RWPE2 (cell line): ENCODE measurements at regions not wholly inside any gene's neighbourhood (a gene's known extent, or its start where the extent isn't known, plus 50 kb on each side); places are given as distances from the start of the nearest gene placed in this dataset.
A peak's percentile ranks its signal among the peaks of the same experiment; 100 is the strongest.

ENCODE experiments used
- ATAC-seq: fragments of 200-7000 bp; cut with Tn5 transposase; 3 replicates; pipeline ENCODE4 v1.9.1; 2021; ENCODE audit warnings: low read depth
- DNase-seq: peaks from one replicate; pipeline ENCODE4 v3.0.0-alpha.2; 2020; ENCODE audit warnings: low spot score
- H3K27ac ChIP-seq: fragments of 450-650 bp; 2 replicates; pipeline ENCODE4 v1.5.1; 2017; ENCODE audit warnings: mild to moderate bottlenecking; ENCODE audit not compliant: poor library complexity, severe bottlenecking
- H3K27me3 ChIP-seq: fragments of 250-450 bp; sonication (Bioruptor Pico); 2 replicates; pipeline ENCODE4 v1.5.1; 2021; ENCODE audit warnings: mild to moderate bottlenecking, moderate library complexity; ENCODE audit not compliant: insufficient read depth, poor library complexity, severe bottlenecking
- H3K36me3 ChIP-seq: fragments of 250-450 bp; sonication (Bioruptor Pico); 2 replicates; pipeline ENCODE4 v1.5.1; 2020; ENCODE audit warnings: low read depth, mild to moderate bottlenecking, moderate library complexity
- H3K4me1 ChIP-seq: fragments of 250-450 bp; sonication (Bioruptor Pico); 2 replicates; pipeline ENCODE4 v1.5.1; 2021; ENCODE audit warnings: mild to moderate bottlenecking, moderate library complexity; ENCODE audit not compliant: insufficient read depth, poor library complexity, severe bottlenecking
- H3K4me3 ChIP-seq: fragments of 250-450 bp; sonication (Bioruptor Pico); 2 replicates; pipeline ENCODE4 v1.5.1; 2021; ENCODE audit warnings: mild to moderate bottlenecking, moderate library complexity; ENCODE audit not compliant: severe bottlenecking
- H3K9me3 ChIP-seq: fragments of 250-450 bp; sonication (Bioruptor Pico); 2 replicates; pipeline ENCODE4 v1.5.1; 2021; ENCODE audit warnings: mild to moderate bottlenecking, moderate library complexity; ENCODE audit not compliant: severe bottlenecking
- CTCF ChIP-seq: fragments of 450-650 bp; IDR thresholded peaks from one replicate; pipeline ENCODE4 v1.5.1; 2017; ENCODE audit warnings: mild to moderate bottlenecking, moderate library complexity; ENCODE audit not compliant: poor library complexity, severe bottlenecking

- H3K9me3 ChIP-seq, result no peaks in the 10 kb centered on the region
- H3K4me1 ChIP-seq, result no peaks in the 10 kb centered on the region
- no peak overlapping the region for H3K4me3 ChIP-seq
- TF ChIP-seq CTCF, result no peak
- DNase-seq, result no peak
- H3K27me3 ChIP-seq, result no peaks in the 10 kb centered on the region
- H3K36me3 ChIP-seq, result no peaks in the 10 kb centered on the region
- no peak for ATAC-seq
- H3K27ac ChIP-seq, result no peak overlapping the region
These were observed 85.8 kb upstream of the TSPAN11 start for GRCh38 chr12:30840715-30841114.

GRCh38 chr12:30839643-30840220 lies 85.0 kb upstream of the CAPRIN2 start:
- no peaks in the 10 kb centered on the region for H3K9me3 ChIP-seq
- no peaks in the 10 kb centered on the region for H3K4me1 ChIP-seq
- ATAC-seq (no peak), DNase-seq (no peak)
- no peaks in the 10 kb centered on the region for H3K27me3 ChIP-seq
- no peak overlapping the region for H3K4me3 ChIP-seq
- TF ChIP-seq CTCF, result no peak
- no peaks in the 10 kb centered on the region for H3K36me3 ChIP-seq
- no peak overlapping the region for H3K27ac ChIP-seq

GRCh38 chr12:30837595-30837994 lies 82.8 kb upstream of the CAPRIN2 start:
- TF ChIP-seq CTCF, result no peak
- Histone ChIP-seq H3K36me3 (no peaks in the 10 kb centered on the region), H3K4me1 (no peaks in the 10 kb centered on the region), H3K4me3 (no peak overlapping the region), H3K27me3 (no peaks in the 10 kb centered on the region), H3K27ac (no peak overlapping the region), H3K9me3 (no peaks in the 10 kb centered on the region)
- DNase-seq (no peak), ATAC-seq (no peak)

- DNase-seq, result no peak
- 0 out of 3 replicates have a peak, but pooled peaks have one; percentile 48 for ATAC-seq
- TF ChIP-seq CTCF, result no peak
These were observed 82.1 kb upstream of the CAPRIN2 start for GRCh38 chr12:30836656-30837445.

GRCh38 chr12:30835216-30835615 lies 80.5 kb upstream of the CAPRIN2 start:
- ATAC-seq (no peak), DNase-seq (no peak)

More at GRCh38 chr12:30836656-30837445, 82.1 kb upstream of the CAPRIN2 start:
- no peak overlapping the region for H3K4me3 ChIP-seq
- no peaks in the 10 kb centered on the region for H3K36me3 ChIP-seq
- H3K4me1 ChIP-seq, result no peaks in the 10 kb centered on the region
- H3K27ac ChIP-seq, result no peak overlapping the region
- H3K9me3 ChIP-seq, result no peaks in the 10 kb centered on the region
- H3K27me3 ChIP-seq, result no peaks in the 10 kb centered on the region

More at GRCh38 chr12:30835216-30835615, 80.5 kb upstream of the CAPRIN2 start:
- no peaks in the 10 kb centered on the region for H3K36me3 ChIP-seq
- H3K27ac ChIP-seq, result no peak overlapping the region
- TF ChIP-seq CTCF, result no peak
- H3K4me1 ChIP-seq, result no peaks in the 10 kb centered on the region
- no peaks in the 10 kb centered on the region for H3K27me3 ChIP-seq
- no peaks in the 10 kb centered on the region for H3K9me3 ChIP-seq
- H3K4me3 ChIP-seq, result no peak overlapping the region
